HepG2 (cell line): ENCODE measurements at regions not wholly inside any gene's neighbourhood (a gene's known extent, or its start where the extent isn't known, plus 50 kb on each side); places are given as distances from the start of the nearest gene placed in this dataset.

ENCODE experiments used
- ATAC-seq: fragments of 200-7000 bp; cut with Tn5 transposase; 3 replicates; pipeline ENCODE4 v1.9.1; 2020; ENCODE audit warnings: mild to moderate bottlenecking, moderate library complexity
- BruUV-seq: library from RNA; stranded (reverse); fragments of 400-500 nt; replicated peaks from 2 replicates; lab custom pipeline; 2021; lab: Mats Ljungman, UMichigan
- CTCF ChIA-PET: fragments of 300-600 bp; formaldehyde crosslinking; extraction: SDS; loops from one replicate; lab custom pipeline; 2021; ENCODE audit warnings: low total read pairs, inconsistent platforms, low intra/inter-chr PET ratio; lab: Yijun Ruan, JAX
- POLR2A ChIA-PET: fragments of 350-600 bp; sonication (Branson Sonifier 250); formaldehyde crosslinking; loops from one replicate; lab custom pipeline; 2020; ENCODE audit warnings: antibody characterized with exemption, inconsistent platforms; lab: Yijun Ruan, JAX
- DNase-seq: peaks from one replicate; pipeline ENCODE4 v3.0.0-alpha.2; 2015; ENCODE audit warnings: low spot score
- FAIRE-seq: peaks from 3 replicates; lab custom pipeline; 2011; peaks lifted over from hg19 to GRCh38; lab: Jason Lieb, UNC
- H2AFZ ChIP-seq: one replicate; pipeline ENCODE4 v1.6.1; 2011; ENCODE audit warnings: low read length, inconsistent platforms
- H3K27ac ChIP-seq: fragments of 300-600 bp; 3 replicates; pipeline ENCODE4 v1.8.0; 2011; ENCODE audit warnings: mixed run types, mild to moderate bottlenecking, mixed read lengths, low read length, inconsistent platforms; ENCODE audit not compliant: insufficient read depth; ENCODE audit errors: extremely low read length
- H3K27me3 ChIP-seq, 2 experiments: fragments of 200-600 bp in 1 of 2; 2 replicates in 1 of 2; 3 replicates in 1 of 2; pipeline versions ENCODE4 v1.6.0 to v1.8.0; 2011; ENCODE audit warnings: low read length in 2 of 2, mild to moderate bottlenecking in 2 of 2, moderate library complexity in 2 of 2, inconsistent platforms in 1 of 2; ENCODE audit not compliant: insufficient read depth in 2 of 2, control insufficient read depth in 1 of 2
- H3K36me3 ChIP-seq, 2 experiments: fragments of 200-600 bp in 1 of 2; replicated peaks in 1 of 2; 2 replicates in 1 of 2; 3 replicates in 1 of 2; pipeline versions ENCODE4 v1.5.1 to v1.8.0; 2011; ENCODE audit warnings: low read length in 2 of 2, inconsistent platforms in 1 of 2; ENCODE audit not compliant: insufficient read depth in 2 of 2, control insufficient read depth in 1 of 2
- H3K4me1 ChIP-seq: 2 replicates; pipeline ENCODE4 v1.5.1; 2012; ENCODE audit warnings: low read length, inconsistent platforms; ENCODE audit not compliant: insufficient read depth
- H3K4me2 ChIP-seq: 2 replicates; pipeline ENCODE4 v1.6.0; 2011; ENCODE audit warnings: low read depth, low read length, inconsistent platforms
- H3K4me3 ChIP-seq, 3 experiments: fragments of 200-600 bp in 1 of 3; sonication (generic), shearing (Covaris generic) in 1 of 3; replicated peaks in 1 of 3; 2 replicates each; pipeline ENCODE4 v1.5.1; 2011 to 2016; ENCODE audit warnings: low read length in 3 of 3, inconsistent platforms in 2 of 3, low read depth in 2 of 3, mild to moderate bottlenecking in 2 of 3, control low read depth in 1 of 3, mixed read lengths in 1 of 3; ENCODE audit not compliant: insufficient read depth in 1 of 3
- H3K79me2 ChIP-seq: one replicate; pipeline ENCODE4 v1.6.1; 2011; ENCODE audit warnings: low read length, inconsistent platforms; ENCODE audit not compliant: insufficient read depth
- H3K9ac ChIP-seq: 2 replicates; pipeline ENCODE4 v1.6.0; 2011; ENCODE audit warnings: mild to moderate bottlenecking, low read depth, low read length, inconsistent platforms; ENCODE audit not compliant: insufficient read depth
- H3K9me3 ChIP-seq: 2 replicates; pipeline ENCODE4 v1.5.1; 2012; ENCODE audit warnings: mild to moderate bottlenecking, low read length
- H4K20me1 ChIP-seq: 2 replicates; pipeline ENCODE4 v1.6.0; 2011; ENCODE audit warnings: inconsistent platforms, mild to moderate bottlenecking, low read length, moderate library complexity; ENCODE audit not compliant: insufficient read depth
- ARHGAP35 ChIP-seq: sonication (generic); formaldehyde crosslinking; IDR thresholded peaks from 2 replicates; pipeline ENCODE4 v1.9.0; 2022; ENCODE audit warnings: mild to moderate bottlenecking, inconsistent platforms, moderate library complexity, missing genetic modification reagents, borderline replicate concordance
- CENPT ChIP-seq: sonication (generic); formaldehyde crosslinking; IDR thresholded peaks from 2 replicates; pipeline ENCODE4 v1.8.0; 2022; ENCODE audit warnings: low read depth, mild to moderate bottlenecking, moderate library complexity, missing genetic modification reagents
- DR1 ChIP-seq: sonication (generic); formaldehyde crosslinking; IDR thresholded peaks from 2 replicates; pipeline ENCODE4 v1.8.0; 2021; ENCODE audit warnings: mild to moderate bottlenecking, missing genetic modification reagents, inconsistent platforms
- ETV6 ChIP-seq: sonication (generic); formaldehyde crosslinking; conservative IDR thresholded peaks from 2 replicates; pipeline ENCODE4 v1.4.0; 2020; ENCODE audit warnings: missing genetic modification reagents
- KAT7 ChIP-seq: IDR thresholded peaks from 2 replicates; pipeline ENCODE4 v1.6.1; 2018; ENCODE audit warnings: borderline replicate concordance, missing compliant biosample characterization
- KDM2A ChIP-seq: sonication (generic); formaldehyde crosslinking; IDR thresholded peaks from 2 replicates; pipeline ENCODE4 v1.4.0; 2020; ENCODE audit warnings: low read depth, missing genetic modification reagents, borderline replicate concordance
- MAFF ChIP-seq: IDR thresholded peaks from 2 replicates; pipeline ENCODE4 v1.6.1; 2011; ENCODE audit warnings: low read depth, low read length, improper control_type of control experiment
- MED13 ChIP-seq: sonication (generic); formaldehyde crosslinking; IDR thresholded peaks from 2 replicates; pipeline ENCODE4 v1.5.0; 2020; ENCODE audit warnings: missing genetic modification reagents
- MIER2 ChIP-seq: IDR thresholded peaks from 2 replicates; pipeline ENCODE4 v1.6.1; 2016; ENCODE audit warnings: missing biosample characterization, missing genetic modification reagents
- MTA3 ChIP-seq: sonication (generic); formaldehyde crosslinking; IDR thresholded peaks from 2 replicates; pipeline ENCODE4 v1.4.0; 2020; ENCODE audit warnings: missing genetic modification reagents
- PTBP1 ChIP-seq: fragments of 200-400 bp; formaldehyde crosslinking; IDR thresholded peaks from 2 replicates; pipeline ENCODE4 v1.6.1; 2018; ENCODE audit warnings: low read length, low read depth; ENCODE audit not compliant: poor library complexity, severe bottlenecking
- SRSF9 ChIP-seq: fragments of 200-400 bp; formaldehyde crosslinking; IDR thresholded peaks from 2 replicates; pipeline ENCODE4 v1.6.1; 2018; ENCODE audit warnings: borderline replicate concordance, mild to moderate bottlenecking, low read depth, low read length; ENCODE audit not compliant: insufficient read depth, poor library complexity, severe bottlenecking
- ZFP91 ChIP-seq: sonication (generic); formaldehyde crosslinking; IDR thresholded peaks from 2 replicates; pipeline ENCODE4 v1.9.0; 2022; ENCODE audit warnings: missing genetic modification reagents, mild to moderate bottlenecking, borderline replicate concordance
- ZNF17 ChIP-seq: sonication (generic); formaldehyde crosslinking; IDR thresholded peaks from 2 replicates; pipeline ENCODE4 v1.5.0; 2020; ENCODE audit warnings: mild to moderate bottlenecking, missing genetic modification reagents
- ZNF446 ChIP-seq: sonication (generic); formaldehyde crosslinking; IDR thresholded peaks from 2 replicates; pipeline ENCODE4 v1.5.0; 2020; ENCODE audit warnings: mild to moderate bottlenecking, missing genetic modification reagents
- ZNF562 ChIP-seq: sonication (generic); formaldehyde crosslinking; IDR thresholded peaks from 2 replicates; pipeline ENCODE4 v1.8.0; 2022; ENCODE audit warnings: missing genetic modification reagents, borderline replicate concordance
- ZNF598 ChIP-seq: sonication (generic); formaldehyde crosslinking; IDR thresholded peaks from 2 replicates; pipeline ENCODE4 v1.5.1; 2020; ENCODE audit warnings: mild to moderate bottlenecking, missing genetic modification reagents, borderline replicate concordance
- ZNF878 ChIP-seq: sonication (generic); formaldehyde crosslinking; IDR thresholded peaks from 2 replicates; pipeline ENCODE4 v1.8.1; 2023; ENCODE audit warnings: mild to moderate bottlenecking, missing genetic modification reagents, moderate library complexity
- in situ Hi-C: cut with HindIII; loops from 2 replicates; pipeline ENCODE4 v1.10.0; 2017; ENCODE audit warnings: low pct_unique_long_range_greater_than_20kb; ENCODE audit not compliant: extremely low pct_ligation_motif_present
- intact Hi-C: fragments of 100-400 bp; cut with micrococcal nuclease; formaldehyde crosslinking; loops from one replicate; pipeline ENCODE4 v1.10.0; 2022; ENCODE audit not compliant: unreplicated experiment
- TF ChIP-seq, protein P1 (sequence below): sonication (generic); formaldehyde crosslinking; IDR thresholded peaks from 2 replicates; pipeline ENCODE4 v1.5.0; 2020; ENCODE audit warnings: mild to moderate bottlenecking, missing genetic modification reagents, borderline replicate concordance
- TF ChIP-seq, protein P2 (sequence below): sonication (generic); formaldehyde crosslinking; IDR thresholded peaks from 2 replicates; pipeline ENCODE4 v1.8.1; 2023; ENCODE audit warnings: missing genetic modification reagents, mild to moderate bottlenecking, borderline replicate concordance

- no TSS peak for BruUV-seq
- Histone ChIP-seq H3K4me2 (no peak overlapping the region), H3K4me1 (peaks cover 7% of the 10 kb centered on the region; the same call in 1 of the 2 replicates), H4K20me1 (no peaks in the 10 kb centered on the region), H3K27me3 (no peaks in the 10 kb centered on the region), H3K9me3 (no peaks in the 10 kb centered on the region), H3K4me3 (no peak overlapping the region), H3K36me3 (no peaks in the 10 kb centered on the region), H2AFZ (no peak overlapping the region), H3K27ac (no peak overlapping the region), H3K79me2 (no peaks in the 10 kb centered on the region), H3K9ac (no peak overlapping the region)
- intact Hi-C loops (no loop called here), in situ Hi-C loops (no loop called here)
- ChIA-PET POLR2A (no interaction called here), CTCF (no interaction called here)
- FAIRE-seq (no peak), ATAC-seq (no peak), DNase-seq (no peak)
- TF ChIP-seq ZNF17 (no peak), MTA3 (CRISPR knock-in tag) (no peak), ETV6 (CRISPR knock-in tag) (no peak), MIER2 (CRISPR knock-in tag) (no peak), KDM2A (CRISPR knock-in tag) (no peak), PTBP1 (no peak), MED13 (CRISPR knock-in tag) (no peak), ZFP91 (CRISPR knock-in tag) (no peak), DR1 (CRISPR knock-in tag) (no peak), MAFF (no peak), ZNF562 (CRISPR knock-in tag) (no peak), KAT7 (CRISPR knock-in tag) (no peak), SRSF9 (no peak), ARHGAP35 (no peak), ZNF598 (CRISPR knock-in tag) (no peak), CENPT (CRISPR knock-in tag) (no peak), ZNF446 (CRISPR knock-in tag) (no peak), ZNF878 (no peak)
- TF ChIP-seq, protein P1, sequence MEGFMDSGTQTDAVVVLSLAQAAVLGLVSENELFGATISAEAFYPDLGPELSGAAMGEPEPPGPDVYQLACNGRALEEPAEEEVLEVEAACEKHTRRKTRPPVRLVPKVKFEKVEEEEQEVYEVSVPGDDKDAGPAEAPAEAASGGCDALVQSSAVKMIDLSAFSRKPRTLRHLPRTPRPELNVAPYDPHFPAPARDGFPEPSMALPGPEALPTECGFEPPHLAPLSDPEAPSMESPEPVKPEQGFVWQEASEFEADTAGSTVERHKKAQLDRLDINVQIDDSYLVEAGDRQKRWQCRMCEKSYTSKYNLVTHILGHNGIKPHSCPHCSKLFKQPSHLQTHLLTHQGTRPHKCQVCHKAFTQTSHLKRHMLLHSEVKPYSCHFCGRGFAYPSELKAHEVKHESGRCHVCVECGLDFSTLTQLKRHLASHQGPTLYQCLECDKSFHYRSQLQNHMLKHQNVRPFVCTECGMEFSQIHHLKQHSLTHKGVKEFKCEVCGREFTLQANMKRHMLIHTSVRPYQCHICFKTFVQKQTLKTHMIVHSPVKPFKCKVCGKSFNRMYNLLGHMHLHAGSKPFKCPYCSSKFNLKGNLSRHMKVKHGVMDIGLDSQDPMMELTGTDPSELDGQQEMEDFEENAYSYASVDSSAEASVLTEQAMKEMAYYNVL (CRISPR knock-in tag): no peak
- TF ChIP-seq, protein P2, sequence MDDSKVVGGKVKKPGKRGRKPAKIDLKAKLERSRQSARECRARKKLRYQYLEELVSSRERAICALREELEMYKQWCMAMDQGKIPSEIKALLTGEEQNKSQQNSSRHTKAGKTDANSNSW (CRISPR knock-in tag): no peak
These were observed 372.0 kb downstream of the ARHGEF28 start for GRCh38 chr5:73997960-73998359.
